ENCODE measurements at regions not wholly inside any gene's neighbourhood (a gene's known extent, or its start where the extent isn't known, plus 50 kb on each side); places are given as distances from the start of the nearest gene placed in this dataset.

DNA sequence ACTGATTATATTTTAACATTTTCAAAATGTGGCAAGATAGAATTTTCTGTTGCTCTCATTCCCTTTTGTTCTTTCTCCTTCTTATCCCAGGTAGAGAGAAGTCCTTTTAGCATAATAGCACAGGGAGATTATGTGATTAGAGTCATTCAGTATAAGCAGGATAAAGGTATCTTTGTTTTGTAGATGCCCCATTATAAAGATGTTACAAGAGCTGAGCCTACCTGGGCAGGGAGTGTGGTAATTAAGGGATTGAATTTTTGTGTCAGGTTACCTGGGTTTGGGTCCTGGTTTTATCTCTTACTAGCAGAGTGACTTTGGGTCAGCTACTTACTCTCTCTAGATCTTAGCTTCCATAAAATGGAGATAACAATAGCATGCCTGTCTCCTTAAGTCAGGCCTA is 536.5 kb downstream of the TMEM135 start:
- Mint-ChIP-seq H3K27me3 (ENCODE audit: insufficient read depth, low read depth, poor library complexity) (no peaks in the 10 kb centered on the region), H3K9me3 (no peaks in the 10 kb centered on the region), H3K36me3 (ENCODE audit: low read depth) (no peaks in the 10 kb centered on the region), H3K27ac (no peak overlapping the region), H3K4me3 (no peak overlapping the region), H3K4me1 (peaks cover 21% of the 10 kb centered on the region)
- H3K27me3 ChIP-seq (ENCODE audit: insufficient read depth) = no peaks in the 10 kb centered on the region
- H3K27ac ChIP-seq (ENCODE audit: low read depth) = no peak overlapping the region
- peaks cover 25% of the 10 kb centered on the region for H3K4me1 ChIP-seq (ENCODE audit: insufficient read depth)
- TF ChIP-seq JUNB (IDR thresholded peaks at IDR 0.05; ENCODE audit: unreplicated experiment) (no peak), STAT1 (IDR thresholded peaks at IDR 0.05; ENCODE audit: unreplicated experiment) (no peak), ZNF331 (CRISPR knock-in tag; IDR thresholded peaks at IDR 0.05; ENCODE audit: low read depth) (no peak), EZH2 (IDR thresholded peaks at IDR 0.05; ENCODE audit: low read depth, unreplicated experiment) (no peak), POLR2AphosphoS5 (IDR thresholded peaks at IDR 0.05; ENCODE audit: low read depth) (no peak), CREB1 (CRISPR knock-in tag; IDR thresholded peaks at IDR 0.05; ENCODE audit: low read depth) (no peak), ZNF114 (CRISPR knock-in tag; IDR thresholded peaks at IDR 0.05) (no peak), EZH2phosphoT487 (IDR thresholded peaks at IDR 0.05; ENCODE audit: unreplicated experiment) (no peak), NANOG (IDR thresholded peaks at IDR 0.05; ENCODE audit: borderline replicate concordance) (no peak)
- TF ChIP-seq, protein P1, sequence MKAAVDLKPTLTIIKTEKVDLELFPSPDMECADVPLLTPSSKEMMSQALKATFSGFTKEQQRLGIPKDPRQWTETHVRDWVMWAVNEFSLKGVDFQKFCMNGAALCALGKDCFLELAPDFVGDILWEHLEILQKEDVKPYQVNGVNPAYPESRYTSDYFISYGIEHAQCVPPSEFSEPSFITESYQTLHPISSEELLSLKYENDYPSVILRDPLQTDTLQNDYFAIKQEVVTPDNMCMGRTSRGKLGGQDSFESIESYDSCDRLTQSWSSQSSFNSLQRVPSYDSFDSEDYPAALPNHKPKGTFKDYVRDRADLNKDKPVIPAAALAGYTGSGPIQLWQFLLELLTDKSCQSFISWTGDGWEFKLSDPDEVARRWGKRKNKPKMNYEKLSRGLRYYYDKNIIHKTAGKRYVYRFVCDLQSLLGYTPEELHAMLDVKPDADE (IDR thresholded peaks at IDR 0.05) = no peak
- TF ChIP-seq, protein P2, sequence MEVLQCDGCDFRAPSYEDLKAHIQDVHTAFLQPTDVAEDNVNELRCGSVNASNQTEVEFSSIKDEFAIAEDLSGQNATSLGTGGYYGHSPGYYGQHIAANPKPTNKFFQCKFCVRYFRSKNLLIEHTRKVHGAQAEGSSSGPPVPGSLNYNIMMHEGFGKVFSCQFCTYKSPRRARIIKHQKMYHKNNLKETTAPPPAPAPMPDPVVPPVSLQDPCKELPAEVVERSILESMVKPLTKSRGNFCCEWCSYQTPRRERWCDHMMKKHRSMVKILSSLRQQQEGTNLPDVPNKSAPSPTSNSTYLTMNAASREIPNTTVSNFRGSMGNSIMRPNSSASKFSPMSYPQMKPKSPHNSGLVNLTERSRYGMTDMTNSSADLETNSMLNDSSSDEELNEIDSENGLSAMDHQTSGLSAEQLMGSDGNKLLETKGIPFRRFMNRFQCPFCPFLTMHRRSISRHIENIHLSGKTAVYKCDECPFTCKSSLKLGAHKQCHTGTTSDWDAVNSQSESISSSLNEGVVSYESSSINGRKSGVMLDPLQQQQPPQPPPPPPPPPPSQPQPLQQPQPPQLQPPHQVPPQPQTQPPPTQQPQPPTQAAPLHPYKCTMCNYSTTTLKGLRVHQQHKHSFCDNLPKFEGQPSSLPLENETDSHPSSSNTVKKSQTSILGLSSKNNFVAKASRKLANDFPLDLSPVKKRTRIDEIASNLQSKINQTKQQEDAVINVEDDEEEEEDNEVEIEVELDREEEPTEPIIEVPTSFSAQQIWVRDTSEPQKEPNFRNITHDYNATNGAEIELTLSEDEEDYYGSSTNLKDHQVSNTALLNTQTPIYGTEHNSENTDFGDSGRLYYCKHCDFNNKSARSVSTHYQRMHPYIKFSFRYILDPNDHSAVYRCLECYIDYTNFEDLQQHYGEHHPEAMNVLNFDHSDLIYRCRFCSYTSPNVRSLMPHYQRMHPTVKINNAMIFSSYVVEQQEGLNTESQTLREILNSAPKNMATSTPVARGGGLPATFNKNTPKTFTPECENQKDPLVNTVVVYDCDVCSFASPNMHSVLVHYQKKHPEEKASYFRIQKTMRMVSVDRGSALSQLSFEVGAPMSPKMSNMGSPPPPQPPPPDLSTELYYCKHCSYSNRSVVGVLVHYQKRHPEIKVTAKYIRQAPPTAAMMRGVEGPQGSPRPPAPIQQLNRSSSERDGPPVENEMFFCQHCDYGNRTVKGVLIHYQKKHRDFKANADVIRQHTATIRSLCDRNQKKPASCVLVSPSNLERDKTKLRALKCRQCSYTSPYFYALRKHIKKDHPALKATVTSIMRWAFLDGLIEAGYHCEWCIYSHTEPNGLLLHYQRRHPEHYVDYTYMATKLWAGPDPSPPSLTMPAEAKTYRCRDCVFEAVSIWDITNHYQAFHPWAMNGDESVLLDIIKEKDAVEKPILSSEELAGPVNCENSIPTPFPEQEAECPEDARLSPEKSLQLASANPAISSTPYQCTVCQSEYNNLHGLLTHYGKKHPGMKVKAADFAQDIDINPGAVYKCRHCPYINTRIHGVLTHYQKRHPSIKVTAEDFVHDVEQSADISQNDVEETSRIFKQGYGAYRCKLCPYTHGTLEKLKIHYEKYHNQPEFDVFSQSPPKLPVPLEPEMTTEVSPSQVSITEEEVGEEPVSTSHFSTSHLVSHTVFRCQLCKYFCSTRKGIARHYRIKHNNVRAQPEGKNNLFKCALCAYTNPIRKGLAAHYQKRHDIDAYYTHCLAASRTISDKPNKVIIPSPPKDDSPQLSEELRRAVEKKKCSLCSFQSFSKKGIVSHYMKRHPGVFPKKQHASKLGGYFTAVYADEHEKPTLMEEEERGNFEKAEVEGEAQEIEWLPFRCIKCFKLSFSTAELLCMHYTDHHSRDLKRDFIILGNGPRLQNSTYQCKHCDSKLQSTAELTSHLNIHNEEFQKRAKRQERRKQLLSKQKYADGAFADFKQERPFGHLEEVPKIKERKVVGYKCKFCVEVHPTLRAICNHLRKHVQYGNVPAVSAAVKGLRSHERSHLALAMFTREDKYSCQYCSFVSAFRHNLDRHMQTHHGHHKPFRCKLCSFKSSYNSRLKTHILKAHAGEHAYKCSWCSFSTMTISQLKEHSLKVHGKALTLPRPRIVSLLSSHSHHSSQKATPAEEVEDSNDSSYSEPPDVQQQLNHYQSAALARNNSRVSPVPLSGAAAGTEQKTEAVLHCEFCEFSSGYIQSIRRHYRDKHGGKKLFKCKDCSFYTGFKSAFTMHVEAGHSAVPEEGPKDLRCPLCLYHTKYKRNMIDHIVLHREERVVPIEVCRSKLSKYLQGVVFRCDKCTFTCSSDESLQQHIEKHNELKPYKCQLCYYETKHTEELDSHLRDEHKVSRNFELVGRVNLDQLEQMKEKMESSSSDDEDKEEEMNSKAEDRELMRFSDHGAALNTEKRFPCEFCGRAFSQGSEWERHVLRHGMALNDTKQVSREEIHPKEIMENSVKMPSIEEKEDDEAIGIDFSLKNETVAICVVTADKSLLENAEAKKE (CRISPR knock-in tag; IDR thresholded peaks at IDR 0.05) = no peak
- TF ChIP-seq, protein P3, sequence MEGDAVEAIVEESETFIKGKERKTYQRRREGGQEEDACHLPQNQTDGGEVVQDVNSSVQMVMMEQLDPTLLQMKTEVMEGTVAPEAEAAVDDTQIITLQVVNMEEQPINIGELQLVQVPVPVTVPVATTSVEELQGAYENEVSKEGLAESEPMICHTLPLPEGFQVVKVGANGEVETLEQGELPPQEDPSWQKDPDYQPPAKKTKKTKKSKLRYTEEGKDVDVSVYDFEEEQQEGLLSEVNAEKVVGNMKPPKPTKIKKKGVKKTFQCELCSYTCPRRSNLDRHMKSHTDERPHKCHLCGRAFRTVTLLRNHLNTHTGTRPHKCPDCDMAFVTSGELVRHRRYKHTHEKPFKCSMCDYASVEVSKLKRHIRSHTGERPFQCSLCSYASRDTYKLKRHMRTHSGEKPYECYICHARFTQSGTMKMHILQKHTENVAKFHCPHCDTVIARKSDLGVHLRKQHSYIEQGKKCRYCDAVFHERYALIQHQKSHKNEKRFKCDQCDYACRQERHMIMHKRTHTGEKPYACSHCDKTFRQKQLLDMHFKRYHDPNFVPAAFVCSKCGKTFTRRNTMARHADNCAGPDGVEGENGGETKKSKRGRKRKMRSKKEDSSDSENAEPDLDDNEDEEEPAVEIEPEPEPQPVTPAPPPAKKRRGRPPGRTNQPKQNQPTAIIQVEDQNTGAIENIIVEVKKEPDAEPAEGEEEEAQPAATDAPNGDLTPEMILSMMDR (conservative IDR thresholded peaks at IDR 0.05; ENCODE audit: low read depth in 2 of 2) = no peak
- TF ChIP-seq, protein P4, sequence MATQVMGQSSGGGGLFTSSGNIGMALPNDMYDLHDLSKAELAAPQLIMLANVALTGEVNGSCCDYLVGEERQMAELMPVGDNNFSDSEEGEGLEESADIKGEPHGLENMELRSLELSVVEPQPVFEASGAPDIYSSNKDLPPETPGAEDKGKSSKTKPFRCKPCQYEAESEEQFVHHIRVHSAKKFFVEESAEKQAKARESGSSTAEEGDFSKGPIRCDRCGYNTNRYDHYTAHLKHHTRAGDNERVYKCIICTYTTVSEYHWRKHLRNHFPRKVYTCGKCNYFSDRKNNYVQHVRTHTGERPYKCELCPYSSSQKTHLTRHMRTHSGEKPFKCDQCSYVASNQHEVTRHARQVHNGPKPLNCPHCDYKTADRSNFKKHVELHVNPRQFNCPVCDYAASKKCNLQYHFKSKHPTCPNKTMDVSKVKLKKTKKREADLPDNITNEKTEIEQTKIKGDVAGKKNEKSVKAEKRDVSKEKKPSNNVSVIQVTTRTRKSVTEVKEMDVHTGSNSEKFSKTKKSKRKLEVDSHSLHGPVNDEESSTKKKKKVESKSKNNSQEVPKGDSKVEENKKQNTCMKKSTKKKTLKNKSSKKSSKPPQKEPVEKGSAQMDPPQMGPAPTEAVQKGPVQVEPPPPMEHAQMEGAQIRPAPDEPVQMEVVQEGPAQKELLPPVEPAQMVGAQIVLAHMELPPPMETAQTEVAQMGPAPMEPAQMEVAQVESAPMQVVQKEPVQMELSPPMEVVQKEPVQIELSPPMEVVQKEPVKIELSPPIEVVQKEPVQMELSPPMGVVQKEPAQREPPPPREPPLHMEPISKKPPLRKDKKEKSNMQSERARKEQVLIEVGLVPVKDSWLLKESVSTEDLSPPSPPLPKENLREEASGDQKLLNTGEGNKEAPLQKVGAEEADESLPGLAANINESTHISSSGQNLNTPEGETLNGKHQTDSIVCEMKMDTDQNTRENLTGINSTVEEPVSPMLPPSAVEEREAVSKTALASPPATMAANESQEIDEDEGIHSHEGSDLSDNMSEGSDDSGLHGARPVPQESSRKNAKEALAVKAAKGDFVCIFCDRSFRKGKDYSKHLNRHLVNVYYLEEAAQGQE (IDR thresholded peaks at IDR 0.05; ENCODE audit: unreplicated experiment) = no peak
- no peaks in the 10 kb centered on the region for H3K36me3 ChIP-seq (ENCODE audit: insufficient read depth)
- H3K4me3 ChIP-seq = 0 out of 2 replicates have a peak overlapping the region, but pooled peaks have one; percentile 2
- no peaks in the 10 kb centered on the region for H3K9me2 ChIP-seq (ENCODE audit: insufficient read depth)
- DNase-seq (ENCODE audit: low spot score) (peak; percentile 4), ATAC-seq (peak; percentile 89)
- H4K20me1 ChIP-seq (replicated peaks; ENCODE audit: insufficient read depth) = no peaks in the 10 kb centered on the region
- peak overlapping the region; percentile 24; the same call in 1 of the 2 replicates for H3K4me2 ChIP-seq
- no peaks in the 10 kb centered on the region for H3F3A ChIP-seq (replicated peaks; ENCODE audit: low read depth)
- no peaks in the 10 kb centered on the region for H3K79me2 ChIP-seq (replicated peaks; ENCODE audit: insufficient read depth)
- peak overlapping the region; percentile 76; the same call in 1 of the 2 replicates for H2AFZ ChIP-seq

All from GM23338 (cell line).